Upper lobe of left lung (tissue), 4 donors: ENCODE measurements at regions not wholly inside any gene's neighbourhood (a gene's known extent, or its start where the extent isn't known, plus 50 kb on each side); places are given as distances from the start of the nearest gene placed in this dataset.
"Not testable (repeated sequence)": the region's sequence is repeated elsewhere in the genome, so short reads cannot be mapped to it uniquely, and the experiment has no call there.

ENCODE experiments used
- CTCF ChIP-seq, 6 experiments: fragments of 450-650 bp in 4 of 6; fragments of 200-600 bp in 2 of 6; sonication (generic) in 2 of 6; IDR thresholded peaks; one replicate each; pipeline ENCODE4 v1.5.1; 2016 to 2019; ENCODE audit warnings: antibody characterized with exemption in 6 of 6
- EP300 ChIP-seq, 4 donors: sonication (generic); formaldehyde crosslinking; IDR thresholded peaks; one replicate each; pipeline ENCODE4 v1.5.1; 2017; ENCODE audit warnings: antibody characterized with exemption in 4 of 4, control low read depth in 2 of 4
- POLR2A ChIP-seq, 4 donors: fragments of 450-650 bp; IDR thresholded peaks; one replicate each; pipeline ENCODE4 v1.5.1; 2016 to 2017; ENCODE audit warnings: antibody characterized with exemption in 4 of 4, mild to moderate bottlenecking in 2 of 4
- POLR2AphosphoS5 ChIP-seq, 2 donors: sonication (generic); formaldehyde crosslinking; IDR thresholded peaks; one replicate each; pipeline ENCODE4 v1.5.1; 2017; ENCODE audit warnings: antibody characterized with exemption in 2 of 2

GRCh38 chr13:21243898-21244184 is 67.4 kb downstream of the MRPL57 start:
- TF ChIP-seq CTCF, POLR2AphosphoS5, EP300, POLR2A (IDR thresholded peaks at IDR 0.05): not testable (repeated sequence)
